NCI-H146 (cell line): ENCODE measurements at regions not wholly inside any gene's neighbourhood (a gene's known extent, or its start where the extent isn't known, plus 50 kb on each side); places are given as distances from the start of the nearest gene placed in this dataset.

ENCODE experiments used
- DNase-seq: peaks from one replicate; lab custom pipeline; 2025; lab: John Stamatoyannopoulos, UW

- DNase-seq = no peak
These were observed 92.7 kb upstream of the OSMR start for GRCh38 chr5:38753141-38753540.

- no peak for DNase-seq
These were observed 92.0 kb upstream of the OSMR start for GRCh38 chr5:38753776-38754175.

DNA sequence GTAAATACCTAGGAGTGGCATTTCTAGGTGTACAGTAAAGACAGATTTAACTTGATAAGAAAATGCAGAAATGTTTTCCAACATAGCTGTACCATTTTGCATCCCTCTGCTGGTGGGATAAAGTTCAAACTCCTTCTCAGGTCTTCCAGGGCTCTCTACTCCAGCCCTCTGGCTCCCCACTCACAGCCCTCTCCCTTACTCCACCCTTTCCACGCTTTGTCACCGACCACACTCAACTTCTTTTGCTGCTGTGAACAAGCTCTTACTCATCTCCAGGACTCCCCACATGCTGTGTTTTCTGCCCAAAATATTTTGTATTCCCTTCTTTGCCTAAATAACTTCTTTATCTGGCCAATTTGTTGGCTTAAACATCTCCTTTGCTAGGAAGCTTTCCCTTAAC, 90.6 kb upstream of the OSMR start:
- DNase-seq = no peak

DNA sequence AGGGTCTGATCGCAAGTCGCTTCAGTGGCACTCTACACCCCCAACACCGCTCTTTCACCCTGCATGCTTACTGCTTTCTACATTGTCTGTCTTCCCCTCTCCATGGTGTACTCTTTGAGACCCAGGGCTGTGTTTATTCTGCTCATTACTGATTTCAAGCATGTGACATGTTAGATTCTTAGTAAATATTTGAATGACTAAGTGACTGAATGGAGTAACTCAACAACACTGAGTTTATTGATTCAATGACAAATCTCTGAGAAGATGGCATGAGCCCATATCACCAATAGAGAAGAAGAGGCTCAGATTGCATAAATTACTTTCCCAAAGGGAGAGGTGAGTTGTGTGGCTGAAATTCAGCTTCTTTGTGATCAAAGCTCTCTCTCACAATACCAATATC, 89.7 kb upstream of the OSMR start:
- no peak for DNase-seq

DNA sequence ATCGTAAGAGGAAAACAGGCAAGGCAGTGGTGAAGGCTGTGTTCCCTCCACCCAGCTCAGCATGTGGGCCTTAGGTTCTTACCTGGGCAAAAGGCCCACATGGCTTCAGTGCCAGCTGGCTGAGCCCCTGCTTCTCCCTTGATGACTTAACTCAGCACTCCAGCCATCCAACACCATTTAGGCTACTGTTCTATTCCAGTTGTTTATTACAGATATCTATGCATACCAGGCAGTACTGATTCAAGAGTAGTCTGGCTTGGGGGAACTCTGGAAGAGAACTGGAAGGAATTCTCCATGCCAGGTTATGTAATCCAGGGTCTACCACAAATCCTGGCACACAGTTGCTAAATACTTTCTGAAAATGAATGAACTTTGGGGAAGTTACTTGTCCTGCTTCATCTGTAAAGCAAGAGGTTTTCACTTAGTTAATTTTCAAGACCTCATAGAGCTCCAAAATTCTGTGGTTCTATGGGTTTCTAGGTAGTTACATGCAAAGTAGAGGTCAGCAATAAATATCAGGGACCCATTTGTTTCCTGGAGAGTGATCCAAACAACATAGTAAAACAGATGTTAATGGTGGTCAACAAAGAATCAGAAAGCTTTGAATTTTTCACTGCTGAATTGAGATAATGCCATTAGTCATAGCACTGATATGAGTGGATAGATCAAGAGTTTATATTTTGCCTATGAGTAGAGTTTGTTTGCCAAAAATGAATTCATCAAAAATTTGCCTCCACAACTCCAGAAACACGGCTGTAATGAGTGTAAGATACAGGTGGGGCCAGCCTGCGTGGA, 88.2 kb upstream of the OSMR start:
- DNase-seq = no peak

DNA sequence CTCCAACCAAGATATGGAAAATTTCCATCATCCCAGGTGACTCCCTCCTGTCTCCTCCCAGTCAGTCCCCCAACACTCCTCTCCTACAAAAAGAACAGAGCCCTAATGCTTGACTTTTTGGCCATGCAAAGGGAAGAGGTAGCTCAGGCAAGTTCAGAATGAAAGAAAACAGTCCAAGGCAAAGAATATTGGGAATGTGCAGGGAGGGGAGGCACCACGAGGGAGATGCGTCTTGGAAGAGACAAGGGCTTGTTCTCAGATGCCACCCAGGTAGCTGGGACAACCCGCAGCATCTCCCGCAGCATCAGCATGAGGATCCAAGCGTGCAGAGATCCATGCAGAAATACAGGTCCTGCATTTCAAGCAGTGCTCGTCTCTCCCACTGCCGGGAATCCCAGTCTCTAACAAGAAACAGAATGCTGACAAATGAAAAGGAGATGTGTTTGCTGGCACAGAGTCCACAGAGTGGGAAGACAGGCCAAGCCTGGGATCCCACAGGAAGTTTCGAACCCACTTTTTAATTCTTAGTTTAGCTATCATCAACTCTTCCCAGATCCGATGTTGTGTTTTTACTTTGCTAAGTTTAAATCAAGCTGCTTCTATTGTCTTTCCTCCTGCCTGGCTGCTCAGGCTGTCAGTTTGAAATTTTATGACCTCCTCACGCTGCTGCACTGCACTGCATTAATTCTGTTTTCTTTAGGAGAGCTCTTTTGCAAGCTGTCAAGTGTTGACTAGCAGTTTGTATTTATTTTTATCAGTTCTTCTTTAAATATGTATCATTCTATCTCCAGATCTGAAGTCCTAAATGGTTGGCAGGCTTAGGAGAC, 86.8 kb upstream of the OSMR start:
- DNase-seq = no peak

DNA sequence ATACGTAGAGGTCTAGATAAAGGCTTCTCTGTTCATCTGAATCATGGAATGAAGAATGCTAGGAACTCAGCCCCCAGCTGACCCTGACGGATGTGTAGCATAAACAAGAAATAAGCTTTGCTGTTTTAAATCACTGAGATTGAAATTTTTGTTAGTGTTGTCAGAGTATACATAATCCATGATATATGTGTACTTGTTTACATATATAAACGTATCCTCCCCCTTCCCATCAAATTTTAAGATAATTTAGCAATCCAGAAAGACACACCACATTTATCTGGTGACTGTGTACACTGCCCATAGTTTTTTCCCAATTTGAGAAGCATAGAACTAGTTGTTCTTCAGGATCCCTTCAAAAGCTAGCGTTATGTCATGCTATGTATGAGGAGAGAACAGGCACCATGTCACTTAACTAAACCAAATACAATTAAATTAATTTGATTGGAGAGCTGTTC, 80.8 kb upstream of the OSMR start:
- no peak for DNase-seq

- no peak for DNase-seq
These were observed 80.4 kb upstream of the OSMR start for GRCh38 chr5:38765399-38765861.

DNA sequence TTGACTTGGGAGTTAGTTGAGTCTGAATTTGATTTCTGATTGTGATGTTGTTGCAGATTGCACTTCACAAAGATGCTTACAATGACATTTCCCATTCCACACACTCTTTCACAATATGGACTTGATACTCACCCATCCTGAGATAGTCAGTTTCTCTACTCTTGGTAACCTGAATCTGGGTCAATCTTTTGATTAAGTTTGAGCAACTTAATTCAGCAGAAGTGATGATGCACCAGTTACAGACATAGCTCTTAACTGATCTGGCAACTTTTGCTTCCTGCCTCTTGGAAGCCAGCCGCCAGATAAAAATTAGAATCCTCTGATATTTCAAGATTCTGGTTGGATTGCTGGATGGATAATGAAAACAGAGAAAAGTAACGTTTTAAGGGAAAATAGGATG, 79.7 kb upstream of the OSMR start:
- no peak for DNase-seq

- no peak for DNase-seq
These were observed 77.2 kb upstream of the OSMR start for GRCh38 chr5:38768412-38769211.

- no peak for DNase-seq
These were observed 73.3 kb upstream of the OSMR start for GRCh38 chr5:38772471-38772870.

GRCh38 chr5:38775218-38775840, 70.5 kb upstream of the OSMR start:
- no peak for DNase-seq

- no peak for DNase-seq
These were observed 69.5 kb upstream of the OSMR start for GRCh38 chr5:38776149-38776896.

DNA sequence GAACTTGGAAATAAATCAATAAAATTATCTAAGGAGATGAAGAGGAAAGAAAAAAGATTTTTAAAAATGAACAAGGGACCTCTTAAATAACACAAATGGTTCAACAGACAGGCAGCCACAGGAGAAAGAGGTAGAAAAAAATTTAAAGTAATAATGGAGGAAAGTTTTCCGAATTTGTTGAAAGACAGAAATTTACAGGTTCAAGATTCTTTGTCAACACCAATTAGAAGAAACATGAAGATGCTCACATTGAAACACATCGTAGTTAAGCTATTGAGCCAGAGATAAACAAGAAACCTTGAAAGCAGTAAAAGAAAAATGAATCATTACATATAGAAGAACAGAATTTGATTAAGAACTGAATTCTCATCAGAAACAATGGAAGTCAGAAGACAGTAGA, 68.7 kb upstream of the OSMR start:
- DNase-seq = no peak

DNA sequence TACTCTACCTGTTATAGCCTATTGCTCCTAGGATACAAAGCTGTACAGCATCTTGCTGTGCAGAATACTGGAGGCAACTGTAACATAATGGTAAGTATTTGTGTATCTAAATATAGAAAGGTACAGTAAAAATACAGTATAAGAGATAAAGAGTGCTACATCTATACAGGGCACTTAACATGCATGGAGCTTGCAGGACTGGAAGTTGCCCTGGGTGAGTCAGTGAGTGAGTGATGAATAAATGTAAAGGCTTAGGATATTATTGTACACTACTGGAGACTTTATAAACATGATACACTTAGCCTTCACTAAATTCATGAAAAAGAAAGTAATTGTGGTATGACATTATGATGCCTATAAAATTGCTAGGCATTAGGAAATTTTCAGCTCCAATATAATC, 65.5 kb upstream of the OSMR start:
- no peak for DNase-seq

DNA sequence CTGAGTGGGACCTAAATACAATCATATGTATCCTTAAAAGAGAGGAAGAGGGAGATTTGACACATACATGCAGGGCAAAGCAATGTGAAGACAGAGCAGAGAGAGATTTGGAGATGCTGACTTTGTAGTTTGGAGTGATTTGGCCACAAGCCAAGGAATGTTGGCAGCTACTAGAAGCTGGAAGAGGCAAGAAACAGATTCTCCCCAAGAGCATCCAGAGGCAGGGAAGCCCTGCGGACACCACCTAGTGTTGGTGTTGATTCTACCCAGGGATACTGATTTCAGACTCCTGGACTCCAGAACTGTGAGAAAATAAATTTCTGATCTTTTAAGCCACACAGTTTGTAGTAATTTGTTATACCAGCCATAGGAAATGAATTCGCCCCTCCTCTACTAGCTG, 64.9 kb upstream of the OSMR start:
- no peak for DNase-seq

GRCh38 chr5:38782180-38782835, 63.5 kb upstream of the OSMR start:
- no peak for DNase-seq

- no peak for DNase-seq
These were observed 62.7 kb upstream of the OSMR start for GRCh38 chr5:38783011-38783561.

GRCh38 chr5:38789134-38789533, 56.7 kb upstream of the OSMR start:
- DNase-seq = no peak

DNA sequence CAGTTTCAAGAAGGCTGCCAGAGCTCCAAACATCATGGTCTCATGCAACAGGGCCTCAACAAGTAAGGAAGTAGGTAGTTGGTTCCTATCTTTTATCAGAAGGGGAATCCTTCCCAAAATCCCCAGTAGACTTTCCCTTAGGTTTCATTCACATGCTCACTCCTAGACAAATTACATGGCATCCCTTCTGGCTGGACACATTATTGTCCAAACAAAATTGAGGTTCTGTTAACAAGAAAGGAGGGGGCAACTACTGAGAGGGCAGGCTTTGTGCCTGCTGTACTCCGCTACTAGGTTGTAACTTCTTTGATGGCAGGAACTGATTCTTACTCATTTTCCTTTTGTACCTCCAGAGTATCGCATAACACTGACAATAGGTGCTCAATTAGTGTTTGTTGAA, 56.0 kb upstream of the OSMR start:
- no peak for DNase-seq
